Upper lobe of left lung (tissue), 4 donors: ENCODE measurements at regions not wholly inside any gene's neighbourhood (a gene's known extent, or its start where the extent isn't known, plus 50 kb on each side); places are given as distances from the start of the nearest gene placed in this dataset.

Source experiments
- POLR2A ChIP-seq, 4 donors: fragments of 450-650 bp; IDR thresholded peaks; one replicate each; pipeline ENCODE4 v1.5.1; 2016 to 2017; ENCODE audit warnings: antibody characterized with exemption in 4 of 4, mild to moderate bottlenecking in 2 of 4
- TF ChIP-seq, protein P1 (sequence below), 6 experiments: fragments of 450-650 bp in 4 of 6; fragments of 200-600 bp in 2 of 6; sonication (generic) in 2 of 6; IDR thresholded peaks; one replicate each; pipeline ENCODE4 v1.5.1; 2016 to 2019; ENCODE audit warnings: antibody characterized with exemption in 6 of 6

DNA sequence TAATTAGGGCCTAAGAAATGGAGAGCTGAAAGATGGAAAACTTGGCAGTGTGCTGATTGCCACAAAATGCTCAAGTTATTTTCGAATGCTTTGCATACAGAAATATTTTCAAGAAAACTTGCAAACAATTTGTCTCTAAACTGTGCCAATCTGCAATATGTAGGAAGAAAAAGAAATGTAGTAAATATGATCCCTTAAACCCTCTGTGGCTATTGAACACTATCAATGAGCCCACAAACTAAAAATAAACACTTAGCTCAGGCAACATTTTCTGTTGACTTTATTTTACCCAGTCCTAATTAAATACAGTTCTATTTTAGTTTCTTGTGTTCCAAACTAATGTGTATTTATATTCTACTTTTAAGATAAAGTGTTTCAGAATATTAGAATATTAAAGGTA is 342.1 kb downstream of the SEMA3D start:
- TF ChIP-seq, protein P1, sequence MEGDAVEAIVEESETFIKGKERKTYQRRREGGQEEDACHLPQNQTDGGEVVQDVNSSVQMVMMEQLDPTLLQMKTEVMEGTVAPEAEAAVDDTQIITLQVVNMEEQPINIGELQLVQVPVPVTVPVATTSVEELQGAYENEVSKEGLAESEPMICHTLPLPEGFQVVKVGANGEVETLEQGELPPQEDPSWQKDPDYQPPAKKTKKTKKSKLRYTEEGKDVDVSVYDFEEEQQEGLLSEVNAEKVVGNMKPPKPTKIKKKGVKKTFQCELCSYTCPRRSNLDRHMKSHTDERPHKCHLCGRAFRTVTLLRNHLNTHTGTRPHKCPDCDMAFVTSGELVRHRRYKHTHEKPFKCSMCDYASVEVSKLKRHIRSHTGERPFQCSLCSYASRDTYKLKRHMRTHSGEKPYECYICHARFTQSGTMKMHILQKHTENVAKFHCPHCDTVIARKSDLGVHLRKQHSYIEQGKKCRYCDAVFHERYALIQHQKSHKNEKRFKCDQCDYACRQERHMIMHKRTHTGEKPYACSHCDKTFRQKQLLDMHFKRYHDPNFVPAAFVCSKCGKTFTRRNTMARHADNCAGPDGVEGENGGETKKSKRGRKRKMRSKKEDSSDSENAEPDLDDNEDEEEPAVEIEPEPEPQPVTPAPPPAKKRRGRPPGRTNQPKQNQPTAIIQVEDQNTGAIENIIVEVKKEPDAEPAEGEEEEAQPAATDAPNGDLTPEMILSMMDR (IDR thresholded peaks at IDR 0.05): no peak
- no peak for TF ChIP-seq POLR2A (IDR thresholded peaks at IDR 0.05)
